Ishikawa (cell line): ENCODE measurements at regions not wholly inside any gene's neighbourhood (a gene's known extent, or its start where the extent isn't known, plus 50 kb on each side); places are given as distances from the start of the nearest gene placed in this dataset.

Source experiments
- CEBPB ChIP-seq: IDR thresholded peaks from 2 replicates; pipeline ENCODE4 v1.6.1; 2012
- CREB1 ChIP-seq: IDR thresholded peaks from 2 replicates; pipeline ENCODE4 v1.6.1; 2012; ENCODE audit warnings: low read depth
- EGR1 ChIP-seq: IDR thresholded peaks from 2 replicates; pipeline ENCODE4 v1.6.1; 2012
- EP300 ChIP-seq: IDR thresholded peaks from 2 replicates; pipeline ENCODE4 v1.6.1; 2012; ENCODE audit warnings: borderline replicate concordance
- FOXM1 ChIP-seq: IDR thresholded peaks from 2 replicates; pipeline ENCODE4 v1.6.1; 2012; ENCODE audit warnings: low read depth, borderline replicate concordance
- MAX ChIP-seq: IDR thresholded peaks from 2 replicates; pipeline ENCODE4 v1.6.1; 2012
- NFIC ChIP-seq: IDR thresholded peaks from 2 replicates; pipeline ENCODE4 v1.6.1; 2012
- RAD21 ChIP-seq: IDR thresholded peaks from 2 replicates; pipeline ENCODE4 v1.6.1; 2012; ENCODE audit warnings: low read depth
- REST ChIP-seq: IDR thresholded peaks from 2 replicates; pipeline ENCODE4 v1.6.1; 2012; ENCODE audit warnings: low read depth, mild to moderate bottlenecking
- TAF1 ChIP-seq: IDR thresholded peaks from 2 replicates; pipeline ENCODE4 v1.6.1; 2012; ENCODE audit warnings: low read depth, mild to moderate bottlenecking
- TCF12 ChIP-seq: IDR thresholded peaks from 2 replicates; pipeline ENCODE4 v1.6.1; 2012; ENCODE audit warnings: low read depth
- TEAD4 ChIP-seq: IDR thresholded peaks from 2 replicates; pipeline ENCODE4 v1.6.1; 2012
- USF1 ChIP-seq: IDR thresholded peaks from 2 replicates; pipeline ENCODE4 v1.6.1; 2012
- YY1 ChIP-seq: IDR thresholded peaks from 2 replicates; pipeline ENCODE4 v1.6.1; 2012; ENCODE audit warnings: low read depth
- ZBTB7A ChIP-seq: IDR thresholded peaks from 2 replicates; pipeline ENCODE4 v1.6.1; 2012; ENCODE audit warnings: low read depth

- no peak for TF ChIP-seq NFIC
Observed at GRCh38 chr3:177787279-177788041, 590.2 kb upstream of the TBL1XR1 start.

GRCh38 chr3:177789500-177789899, 592.2 kb upstream of the TBL1XR1 start:
- no peak for TF ChIP-seq CEBPB
- TF ChIP-seq EGR1: no peak
- TF ChIP-seq ZBTB7A: no peak
- no peak for TF ChIP-seq TEAD4
- no peak for TF ChIP-seq YY1
- TF ChIP-seq EP300: no peak
- no peak for TF ChIP-seq REST
- no peak for TF ChIP-seq USF1
- TF ChIP-seq MAX: no peak
- TF ChIP-seq RAD21: no peak

GRCh38 chr3:177792311-177793030, 595.2 kb upstream of the TBL1XR1 start:
- TF ChIP-seq EGR1 (no peak), CEBPB (no peak), CREB1 (no peak), ZBTB7A (no peak), RAD21 (no peak), EP300 (no peak), REST (no peak), USF1 (no peak), TEAD4 (no peak), TCF12 (no peak), NFIC (no peak), TAF1 (no peak), MAX (no peak), YY1 (no peak), FOXM1 (no peak)

GRCh38 chr3:177793451-177793850, 596.2 kb upstream of the TBL1XR1 start:
- no peak for TF ChIP-seq EP300
- TF ChIP-seq CREB1: no peak
- TF ChIP-seq ZBTB7A: no peak
- TF ChIP-seq RAD21: no peak
- no peak for TF ChIP-seq TCF12
- no peak for TF ChIP-seq YY1
- no peak for TF ChIP-seq CEBPB

- TF ChIP-seq EP300 (no peak), TCF12 (no peak), MAX (no peak), NFIC (no peak), EGR1 (no peak), CREB1 (no peak), ZBTB7A (no peak), REST (no peak), TAF1 (no peak), YY1 (no peak), TEAD4 (no peak), RAD21 (no peak), FOXM1 (no peak), CEBPB (no peak), USF1 (no peak)
Observed at GRCh38 chr3:177795216-177795615, 597.9 kb upstream of the TBL1XR1 start.
